ENCODE measurements at regions not wholly inside any gene's neighbourhood (a gene's known extent, or its start where the extent isn't known, plus 50 kb on each side); places are given as distances from the start of the nearest gene placed in this dataset.
A peak's percentile ranks its signal among the peaks of the same experiment; 100 is the strongest.
"Not testable (repeated sequence)": the region's sequence is repeated elsewhere in the genome, so short reads cannot be mapped to it uniquely, and the experiment has no call there.

GRCh38 chr5:148880197-148880596 lies 53.8 kb downstream of the ADRB2 start:
- FAIRE-seq = no peak
- no peak for TF ChIP-seq CTCF (IDR thresholded peaks at IDR 0.05; ENCODE audit: insufficient read depth, low read length, severe bottlenecking)
- H3K27me3 ChIP-seq (ENCODE audit: control insufficient read depth, insufficient read depth, low read length) = no peaks in the 10 kb centered on the region
- H3K36me3 ChIP-seq (ENCODE audit: control insufficient read depth, insufficient read depth, low read length) = no peaks in the 10 kb centered on the region
- DNase-seq (ENCODE audit: low read depth) = no peak
- H3K4me3 ChIP-seq (ENCODE audit: low read depth, low read length) = no peak overlapping the region

GRCh38 chr5:148880696-148881095 lies 54.3 kb downstream of the ADRB2 start:
- no peak overlapping the region for H3K4me3 ChIP-seq (ENCODE audit: low read depth, low read length)
- H3K27me3 ChIP-seq (ENCODE audit: control insufficient read depth, insufficient read depth, low read length) = no peaks in the 10 kb centered on the region
- no peak for DNase-seq (ENCODE audit: low read depth)
- H3K36me3 ChIP-seq (ENCODE audit: control insufficient read depth, insufficient read depth, low read length) = no peaks in the 10 kb centered on the region
- FAIRE-seq = no peak
- no peak for TF ChIP-seq CTCF (IDR thresholded peaks at IDR 0.05; ENCODE audit: insufficient read depth, low read length, severe bottlenecking)

GRCh38 chr5:148882332-148882731 lies 55.9 kb downstream of the ADRB2 start:
- TF ChIP-seq CTCF (IDR thresholded peaks at IDR 0.05; ENCODE audit: insufficient read depth, low read length, severe bottlenecking) = no peak
- FAIRE-seq (no peak), DNase-seq (ENCODE audit: low read depth) (no peak)
- H3K27me3 ChIP-seq (ENCODE audit: control insufficient read depth, insufficient read depth, low read length) = no peaks in the 10 kb centered on the region
- H3K4me3 ChIP-seq (ENCODE audit: low read depth, low read length) = no peak overlapping the region
- no peaks in the 10 kb centered on the region for H3K36me3 ChIP-seq (ENCODE audit: control insufficient read depth, insufficient read depth, low read length)

GRCh38 chr5:148884339-148885020 lies 58.1 kb downstream of the ADRB2 start:
- no peak for TF ChIP-seq CTCF (IDR thresholded peaks at IDR 0.05; ENCODE audit: insufficient read depth, low read length, severe bottlenecking)
- DNase-seq (ENCODE audit: low read depth) (no peak), FAIRE-seq (no peak)
- H3K36me3 ChIP-seq (ENCODE audit: control insufficient read depth, insufficient read depth, low read length) = no peaks in the 10 kb centered on the region
- no peaks in the 10 kb centered on the region for H3K27me3 ChIP-seq (ENCODE audit: control insufficient read depth, insufficient read depth, low read length)
- no peak overlapping the region for H3K4me3 ChIP-seq (ENCODE audit: low read depth, low read length)

GRCh38 chr5:148887123-148887881 lies 60.9 kb downstream of the ADRB2 start:
- FAIRE-seq = no peak
- Histone ChIP-seq H3K36me3 (ENCODE audit: control insufficient read depth, insufficient read depth, low read length) (no peaks in the 10 kb centered on the region), H3K4me3 (ENCODE audit: low read depth, low read length) (no peak overlapping the region), H3K27me3 (ENCODE audit: control insufficient read depth, insufficient read depth, low read length) (no peaks in the 10 kb centered on the region)
- no peak for TF ChIP-seq CTCF (IDR thresholded peaks at IDR 0.05; ENCODE audit: insufficient read depth, low read length, severe bottlenecking)
- DNase-seq (ENCODE audit: low read depth) = peak; percentile 29

- H3K27me3 ChIP-seq (ENCODE audit: control insufficient read depth, insufficient read depth, low read length); DNase-seq (ENCODE audit: low read depth); H3K36me3 ChIP-seq (ENCODE audit: control insufficient read depth, insufficient read depth, low read length); FAIRE-seq; H3K4me3 ChIP-seq (ENCODE audit: low read depth, low read length): not testable (repeated sequence)
Measured at GRCh38 chr5:148889936-148890335, 63.5 kb downstream of the ADRB2 start.

GRCh38 chr5:148895441-148895840 lies 69.0 kb downstream of the ADRB2 start:
- not testable (repeated sequence) for DNase-seq (ENCODE audit: low read depth); FAIRE-seq; H3K4me3 ChIP-seq (ENCODE audit: low read depth, low read length); H3K36me3 ChIP-seq (ENCODE audit: control insufficient read depth, insufficient read depth, low read length); H3K27me3 ChIP-seq (ENCODE audit: control insufficient read depth, insufficient read depth, low read length)
